GM12878 (cell line): ENCODE measurements at regions not wholly inside any gene's neighbourhood (a gene's known extent, or its start where the extent isn't known, plus 50 kb on each side); places are given as distances from the start of the nearest gene placed in this dataset.

ENCODE experiments used
- ATAC-seq: fragments of 200-7000 bp; cut with Tn5 transposase; 3 replicates; pipeline ENCODE4 v1.9.1; 2020; ENCODE audit warnings: mild to moderate bottlenecking, moderate library complexity
- BruUV-seq: library from RNA; stranded (reverse); fragments of 400-500 nt; replicated peaks from 2 replicates; lab custom pipeline; 2021; lab: Mats Ljungman, UMichigan
- CTCF ChIA-PET: fragments of 300-600 bp; sonication (Branson Sonifier 250); formaldehyde crosslinking; extraction: SDS; loops from one replicate; lab custom pipeline; 2021; ENCODE audit warnings: inconsistent platforms; lab: Yijun Ruan, JAX
- POLR2A ChIA-PET: fragments of 350-600 bp; formaldehyde crosslinking; extraction: SDS; loops from one replicate; lab custom pipeline; 2021; ENCODE audit warnings: inconsistent platforms; lab: Charles Lee
- RAD21 ChIA-PET: fragments of 300-600 bp; sonication (Branson Sonifier 250); formaldehyde crosslinking; loops from one replicate; lab custom pipeline; 2023; ENCODE audit warnings: antibody characterized with exemption; ENCODE audit not compliant: unreplicated experiment; lab: Charles Lee
- SMC1A ChIA-PET: fragments of 300-600 bp; sonication (Branson Sonifier 250); formaldehyde crosslinking; loops from one replicate; lab custom pipeline; 2023; ENCODE audit not compliant: unreplicated experiment, uncharacterized antibody; lab: Charles Lee
- DNase-seq: peaks from one replicate; pipeline ENCODE4 v3.0.0-alpha.2; 2011; ENCODE audit warnings: low read depth, low spot score
- FAIRE-seq: peaks from 3 replicates; lab custom pipeline; 2011; peaks lifted over from hg19 to GRCh38; lab: Jason Lieb, UNC
- H2AFZ ChIP-seq: 2 replicates; pipeline ENCODE4 v1.6.0; 2011; ENCODE audit warnings: low read depth, low read length, control low read depth; ENCODE audit not compliant: control insufficient read depth
- H3K27ac ChIP-seq: 2 replicates; pipeline ENCODE4 v1.5.1; 2011; ENCODE audit warnings: control low read depth; ENCODE audit not compliant: control insufficient read depth, insufficient read depth
- H3K27me3 ChIP-seq, 2 experiments: replicated peaks in 1 of 2; 2 replicates each; pipeline versions ENCODE4 v1.6.0 to v1.6.1; 2011; ENCODE audit warnings: low read length in 1 of 2; ENCODE audit not compliant: control insufficient read depth in 2 of 2, insufficient read depth in 2 of 2
- H3K36me3 ChIP-seq, 2 experiments: 2 replicates each; pipeline ENCODE4 v1.5.1; 2011; ENCODE audit warnings: low read length in 1 of 2; ENCODE audit not compliant: control insufficient read depth in 2 of 2, insufficient read depth in 2 of 2
- H3K4me1 ChIP-seq: 2 replicates; pipeline ENCODE4 v1.6.1; 2011; ENCODE audit warnings: mild to moderate bottlenecking, low read length, moderate library complexity, mixed read lengths; ENCODE audit not compliant: control insufficient read depth, insufficient read depth
- H3K4me2 ChIP-seq: 2 replicates; pipeline ENCODE4 v1.6.0; 2011; ENCODE audit warnings: control low read depth; ENCODE audit not compliant: control insufficient read depth, insufficient read depth
- H3K4me3 ChIP-seq: fragments of 200-600 bp; sonication (generic); 2 replicates; pipeline ENCODE4 v1.5.1; 2016
- H3K79me2 ChIP-seq: 2 replicates; pipeline ENCODE4 v1.6.0; 2011; ENCODE audit warnings: low read length; ENCODE audit not compliant: control insufficient read depth, insufficient read depth
- H3K9ac ChIP-seq: 2 replicates; pipeline ENCODE4 v1.8.0; 2011; ENCODE audit warnings: low read length, control low read depth, mixed read lengths; ENCODE audit not compliant: control insufficient read depth, insufficient read depth
- H3K9me3 ChIP-seq: replicated peaks from 3 replicates; pipeline ENCODE4 v1.5.1; 2011; ENCODE audit warnings: mild to moderate bottlenecking, low read length; ENCODE audit not compliant: control insufficient read depth, insufficient read depth
- H4K20me1 ChIP-seq: 2 replicates; pipeline ENCODE4 v1.6.0; 2011; ENCODE audit not compliant: control insufficient read depth, insufficient read depth
- ATF7 ChIP-seq: fragments of 450-650 bp; IDR thresholded peaks from 2 replicates; pipeline ENCODE4 v1.6.1; 2016; ENCODE audit warnings: low read depth, mild to moderate bottlenecking
- NKRF ChIP-seq: fragments of 450-650 bp; conservative IDR thresholded peaks from 2 replicates; pipeline ENCODE4 v1.6.1; 2017; ENCODE audit warnings: mild to moderate bottlenecking, moderate library complexity
- POLR2AphosphoS2 ChIP-seq: IDR thresholded peaks from 2 replicates; pipeline ENCODE4 v1.6.1; 2011; ENCODE audit warnings: low read depth, mild to moderate bottlenecking, low read length, improper control_type of control experiment, moderate library complexity
- RB1 ChIP-seq: fragments of 450-650 bp; formaldehyde crosslinking; IDR thresholded peaks from 2 replicates; pipeline ENCODE4 v1.6.1; 2017; ENCODE audit warnings: mild to moderate bottlenecking, borderline replicate concordance
- RFX5 ChIP-seq: IDR thresholded peaks from 2 replicates; pipeline ENCODE4 v1.6.1; 2011; ENCODE audit warnings: low read depth, low read length, improper control_type of control experiment
- TAF1 ChIP-seq: IDR thresholded peaks from 2 replicates; pipeline ENCODE4 v1.6.1; 2011; ENCODE audit warnings: mild to moderate bottlenecking, low read depth, low read length, borderline replicate concordance
- USF2 ChIP-seq: IDR thresholded peaks from 2 replicates; pipeline ENCODE4 v1.6.1; 2011; ENCODE audit warnings: low read depth, low read length, improper control_type of control experiment, borderline replicate concordance
- ZSCAN29 ChIP-seq: fragments of 450-650 bp; IDR thresholded peaks from 2 replicates; pipeline ENCODE4 v1.6.1; 2017; ENCODE audit warnings: mild to moderate bottlenecking, moderate library complexity
- WGBS: methylation state at CpG from one replicate; pipeline ENCODE4 v1.1.6; 2016; ENCODE audit warnings: low lambda C conversion rate; ENCODE audit not compliant: insufficient replicate concordance, insufficient coverage; ENCODE audit errors: missing lambda C conversion rate; 5-methylcytosine and 5-hydroxymethylcytosine counted together
- in situ Hi-C: fragments of 300-500 bp; cut with MboI; formaldehyde crosslinking; loops from 9 replicates; pipeline ENCODE4 v1.14.3; 2018; ENCODE audit warnings: mixed read lengths
- intact Hi-C: fragments of 100-400 bp; cut with micrococcal nuclease; formaldehyde crosslinking; loops from one replicate; pipeline ENCODE4 v1.14.2; 2022; ENCODE audit not compliant: unreplicated experiment
- TF ChIP-seq, protein P1 (sequence below): fragments of 150-350 bp; IDR thresholded peaks from 2 replicates; pipeline ENCODE4 v1.6.1; 2016; ENCODE audit warnings: low read depth, low read length

- TF ChIP-seq ATF7: no peak
- TF ChIP-seq, all 136 proteins: peak for 0
Observed at GRCh38 chr3:27565201-27565852, 81.1 kb upstream of the SLC4A7 start (continued).

DNA sequence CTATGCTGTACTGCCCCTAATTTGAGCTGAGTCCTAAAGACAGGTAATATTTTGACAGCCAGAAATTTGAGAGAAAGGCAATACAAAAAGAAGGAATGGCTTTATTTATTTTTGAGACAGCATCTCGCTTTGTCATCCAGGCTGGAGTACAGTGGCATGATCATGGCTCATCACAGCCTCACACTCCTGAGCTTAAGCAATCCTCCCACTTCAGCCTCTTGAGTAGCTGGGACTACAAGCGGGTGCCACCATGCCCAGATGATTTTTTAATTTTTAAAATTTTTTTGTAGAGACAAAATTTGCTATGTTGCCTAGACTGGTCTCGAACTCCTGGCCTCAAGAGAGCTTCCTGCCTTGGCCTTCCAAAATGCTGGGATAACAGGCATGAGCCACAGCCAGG is 77.4 kb upstream of the SLC4A7 start:
- CTCF ChIA-PET: interaction anchor here (0.6 to 1.0 kb wide), 2 partner anchors 80 to 427 kb away, joined by 3 to 4 read pairs; no protein-coding TSS in a partner anchor
- RAD21 ChIA-PET: no interaction called here
- no peak overlapping the region for H3K9ac ChIP-seq
- H3K4me1 ChIP-seq: no peaks in the 10 kb centered on the region
- no peaks in the 10 kb centered on the region for H4K20me1 ChIP-seq
- no peak overlapping the region for H3K27ac ChIP-seq
- DNase-seq (no peak), FAIRE-seq (no peak), ATAC-seq (no peak)
- H3K27me3 ChIP-seq: no peaks in the 10 kb centered on the region
- in situ Hi-C loops (no loop called here), intact Hi-C loops (no loop called here)
- WGBS: 28% methylated on average over 3 of the region's 3 CpGs
- POLR2A ChIA-PET: no interaction called here
- H2AFZ ChIP-seq: no peak overlapping the region
- SMC1A ChIA-PET: interaction anchor here (0.7 kb wide), 1 partner anchor 67 kb away, joined by 3 read pairs; no protein-coding TSS in a partner anchor
- H3K36me3 ChIP-seq: no peaks in the 10 kb centered on the region
- H3K4me2 ChIP-seq: no peak overlapping the region
- H3K4me3 ChIP-seq: no peak overlapping the region
- H3K79me2 ChIP-seq: no peaks in the 10 kb centered on the region
- H3K9me3 ChIP-seq: no peaks in the 10 kb centered on the region
- no TSS peak for BruUV-seq
- TF ChIP-seq, protein P1, sequence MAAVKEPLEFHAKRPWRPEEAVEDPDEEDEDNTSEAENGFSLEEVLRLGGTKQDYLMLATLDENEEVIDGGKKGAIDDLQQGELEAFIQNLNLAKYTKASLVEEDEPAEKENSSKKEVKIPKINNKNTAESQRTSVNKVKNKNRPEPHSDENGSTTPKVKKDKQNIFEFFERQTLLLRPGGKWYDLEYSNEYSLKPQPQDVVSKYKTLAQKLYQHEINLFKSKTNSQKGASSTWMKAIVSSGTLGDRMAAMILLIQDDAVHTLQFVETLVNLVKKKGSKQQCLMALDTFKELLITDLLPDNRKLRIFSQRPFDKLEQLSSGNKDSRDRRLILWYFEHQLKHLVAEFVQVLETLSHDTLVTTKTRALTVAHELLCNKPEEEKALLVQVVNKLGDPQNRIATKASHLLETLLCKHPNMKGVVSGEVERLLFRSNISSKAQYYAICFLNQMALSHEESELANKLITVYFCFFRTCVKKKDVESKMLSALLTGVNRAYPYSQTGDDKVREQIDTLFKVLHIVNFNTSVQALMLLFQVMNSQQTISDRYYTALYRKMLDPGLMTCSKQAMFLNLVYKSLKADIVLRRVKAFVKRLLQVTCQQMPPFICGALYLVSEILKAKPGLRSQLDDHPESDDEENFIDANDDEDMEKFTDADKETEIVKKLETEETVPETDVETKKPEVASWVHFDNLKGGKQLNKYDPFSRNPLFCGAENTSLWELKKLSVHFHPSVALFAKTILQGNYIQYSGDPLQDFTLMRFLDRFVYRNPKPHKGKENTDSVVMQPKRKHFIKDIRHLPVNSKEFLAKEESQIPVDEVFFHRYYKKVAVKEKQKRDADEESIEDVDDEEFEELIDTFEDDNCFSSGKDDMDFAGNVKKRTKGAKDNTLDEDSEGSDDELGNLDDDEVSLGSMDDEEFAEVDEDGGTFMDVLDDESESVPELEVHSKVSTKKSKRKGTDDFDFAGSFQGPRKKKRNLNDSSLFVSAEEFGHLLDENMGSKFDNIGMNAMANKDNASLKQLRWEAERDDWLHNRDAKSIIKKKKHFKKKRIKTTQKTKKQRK: no peak
- no peak for TF ChIP-seq RFX5
- TF ChIP-seq USF2: no peak
- TF ChIP-seq RB1: no peak
- no peak for TF ChIP-seq NKRF
- TF ChIP-seq TAF1: no peak
- TF ChIP-seq ZSCAN29: no peak
- no peak for TF ChIP-seq POLR2AphosphoS2
